Activated CD8-positive, alpha-beta T cell treated with anti-CD3 and anti-CD28 coated beads, Interleukin-2, amount 10 ng/mL, durations not matched to agents 7 days and 5 days (primary cell): ENCODE measurements at regions not wholly inside any gene's neighbourhood (a gene's known extent, or its start where the extent isn't known, plus 50 kb on each side); places are given as distances from the start of the nearest gene placed in this dataset.

Experiments used
- ATAC-seq: fragments of 150-1000 bp; cut with Tn5 transposase; one replicate; pipeline ENCODE4 v1.10.0; 2021; ENCODE audit warnings: moderate library complexity
- CTCF ChIA-PET: fragments of 350-600 bp; sonication (Branson Sonifier 250); formaldehyde crosslinking; loops from one replicate; lab custom pipeline; 2021; ENCODE audit warnings: antibody characterized with exemption; lab: Charles Lee
- POLR2A ChIA-PET: fragments of 350-600 bp; sonication (Branson Sonifier 250); formaldehyde crosslinking; loops from one replicate; lab custom pipeline; 2021; ENCODE audit warnings: antibody characterized with exemption; lab: Charles Lee
- DNase-seq: peaks from one replicate; pipeline ENCODE4 v3.0.0-alpha.2; 2020
- H3K27ac Mint-ChIP-seq: one replicate; pipeline ENCODE4 v1.8.0; 2021; ENCODE audit warnings: mild to moderate bottlenecking, mixed read lengths
- H3K27me3 Mint-ChIP-seq: one replicate; pipeline ENCODE4 v1.8.0; 2021; ENCODE audit warnings: low read depth, mixed read lengths
- H3K36me3 Mint-ChIP-seq: one replicate; pipeline ENCODE4 v1.8.0; 2021; ENCODE audit warnings: low read depth, mixed read lengths
- H3K4me1 Mint-ChIP-seq: one replicate; pipeline ENCODE4 v1.8.0; 2021; ENCODE audit warnings: low read depth, mixed read lengths
- H3K4me3 Mint-ChIP-seq: one replicate; pipeline ENCODE4 v1.8.0; 2021; ENCODE audit warnings: mild to moderate bottlenecking, mixed read lengths
- H3K9me3 Mint-ChIP-seq: one replicate; pipeline ENCODE4 v1.8.0; 2022; ENCODE audit warnings: mixed read lengths; ENCODE audit not compliant: insufficient read depth

DNA sequence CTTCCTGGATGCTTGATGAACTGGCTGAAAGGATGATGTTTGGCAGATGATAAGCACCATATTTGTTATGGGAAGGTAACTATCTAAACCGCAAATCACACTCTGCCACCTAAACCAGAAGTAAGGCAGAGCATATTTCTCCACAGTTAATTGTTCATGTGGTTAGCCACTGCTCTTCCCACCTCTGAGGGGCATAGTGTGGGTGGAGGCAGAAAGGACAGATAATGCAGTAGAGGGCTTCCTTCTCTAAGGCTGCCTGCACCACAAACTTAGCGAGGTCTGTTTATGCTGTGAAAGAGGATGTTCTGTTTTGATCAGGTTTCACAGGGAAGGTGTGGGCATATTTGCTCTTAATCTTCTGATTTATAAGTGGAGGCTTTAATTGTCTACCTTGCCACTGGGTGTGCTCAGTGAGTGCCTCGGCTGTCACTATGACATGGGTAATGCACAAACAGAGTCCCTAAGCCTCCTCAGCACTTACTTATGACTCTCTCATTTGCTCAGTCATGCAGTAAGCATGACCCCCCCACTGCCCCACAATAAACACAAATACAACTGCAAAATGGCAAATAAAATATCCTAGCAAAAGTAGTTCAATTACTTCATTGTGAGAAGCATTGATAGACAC lies 401.0 kb downstream of the TMA16 start:
- Mint-ChIP-seq H3K4me3 (no peak overlapping the region), H3K36me3 (no peaks in the 10 kb centered on the region), H3K4me1 (no peaks in the 10 kb centered on the region), H3K27ac (no peak overlapping the region), H3K27me3 (no peaks in the 10 kb centered on the region), H3K9me3 (no peaks in the 10 kb centered on the region)
- ATAC-seq (no peak), DNase-seq (no peak)
- ChIA-PET POLR2A (no interaction called here), CTCF (no interaction called here)

- ChIA-PET CTCF (no interaction called here), POLR2A (no interaction called here)
- H3K36me3 Mint-ChIP-seq: no peaks in the 10 kb centered on the region
- H3K9me3 Mint-ChIP-seq: no peaks in the 10 kb centered on the region
- no peaks in the 10 kb centered on the region for H3K4me1 Mint-ChIP-seq
- no peaks in the 10 kb centered on the region for H3K27me3 Mint-ChIP-seq
- no peak overlapping the region for H3K27ac Mint-ChIP-seq
- H3K4me3 Mint-ChIP-seq: no peak overlapping the region
- DNase-seq (no peak), ATAC-seq (no peak)
These were observed 406.8 kb downstream of the TMA16 start for GRCh38 chr4:163901319-163901718.

DNA sequence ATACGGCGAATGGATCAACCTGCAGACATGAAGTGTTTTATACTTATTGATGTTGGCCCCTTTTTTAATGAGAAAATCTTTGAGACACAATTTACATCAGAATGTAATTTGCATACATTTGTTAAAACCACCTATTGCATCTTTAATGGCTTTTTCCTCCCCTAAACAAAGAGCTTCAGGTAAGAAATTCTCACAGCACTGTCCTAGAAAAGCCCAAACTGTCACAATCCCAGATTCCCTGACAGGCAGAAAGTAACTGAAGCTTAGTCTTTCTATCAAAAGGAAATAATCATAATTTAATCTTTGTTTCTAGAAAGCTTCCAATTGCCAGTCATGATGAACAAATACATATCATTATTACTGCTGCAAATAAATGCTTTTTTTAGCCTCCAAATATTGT lies 407.9 kb downstream of the TMA16 start:
- no peaks in the 10 kb centered on the region for H3K27me3 Mint-ChIP-seq

GRCh38 chr4:163911891-163912290 lies 417.4 kb downstream of the TMA16 start:
- Mint-ChIP-seq H3K27me3 (no peaks in the 10 kb centered on the region), H3K36me3 (no peaks in the 10 kb centered on the region), H3K27ac (no peak overlapping the region), H3K9me3 (no peaks in the 10 kb centered on the region), H3K4me1 (no peaks in the 10 kb centered on the region), H3K4me3 (no peak overlapping the region)
- ATAC-seq: no peak
- no peak for DNase-seq
- POLR2A ChIA-PET: no interaction called here
- CTCF ChIA-PET: no interaction called here

More for the DNA sequence above, 407.9 kb downstream of the TMA16 start:
- Mint-ChIP-seq H3K36me3 (no peaks in the 10 kb centered on the region), H3K27ac (no peak overlapping the region), H3K4me3 (no peak overlapping the region), H3K9me3 (no peaks in the 10 kb centered on the region), H3K4me1 (no peaks in the 10 kb centered on the region)
- no peak for ATAC-seq
- CTCF ChIA-PET: no interaction called here
- no peak for DNase-seq
- POLR2A ChIA-PET: no interaction called here

GRCh38 chr4:163913571-163913970 lies 419.1 kb downstream of the TMA16 start:
- ChIA-PET POLR2A (no interaction called here), CTCF (no interaction called here)
- Mint-ChIP-seq H3K9me3 (no peaks in the 10 kb centered on the region), H3K27me3 (no peaks in the 10 kb centered on the region), H3K4me1 (no peaks in the 10 kb centered on the region), H3K27ac (no peak overlapping the region), H3K4me3 (no peak overlapping the region), H3K36me3 (no peaks in the 10 kb centered on the region)
- ATAC-seq (no peak), DNase-seq (no peak)

DNA sequence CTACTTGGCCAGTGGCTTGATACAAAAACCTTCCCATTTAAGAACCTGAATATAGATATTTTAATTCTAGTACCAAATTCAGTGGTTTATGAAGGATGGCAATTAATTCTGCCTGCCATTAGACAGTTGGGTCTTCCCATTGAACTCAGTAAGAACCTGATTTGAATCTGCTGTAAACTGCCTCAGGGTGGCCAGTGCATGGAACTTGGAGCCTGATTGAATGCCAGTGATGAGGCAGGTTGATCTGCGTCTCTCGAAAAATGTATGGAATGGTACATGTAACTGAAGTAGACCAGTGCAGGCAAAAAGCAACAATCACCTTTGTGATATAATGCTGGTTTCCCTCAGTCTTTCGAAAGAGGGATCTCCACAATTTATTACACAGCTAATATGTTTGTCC lies 421.4 kb downstream of the TMA16 start:
- Mint-ChIP-seq H3K9me3 (no peaks in the 10 kb centered on the region), H3K27me3 (no peaks in the 10 kb centered on the region), H3K36me3 (no peaks in the 10 kb centered on the region), H3K4me3 (no peak overlapping the region), H3K27ac (no peak overlapping the region), H3K4me1 (no peaks in the 10 kb centered on the region)
- ChIA-PET CTCF (no interaction called here), POLR2A (no interaction called here)
- ATAC-seq (no peak), DNase-seq (no peak)

DNA sequence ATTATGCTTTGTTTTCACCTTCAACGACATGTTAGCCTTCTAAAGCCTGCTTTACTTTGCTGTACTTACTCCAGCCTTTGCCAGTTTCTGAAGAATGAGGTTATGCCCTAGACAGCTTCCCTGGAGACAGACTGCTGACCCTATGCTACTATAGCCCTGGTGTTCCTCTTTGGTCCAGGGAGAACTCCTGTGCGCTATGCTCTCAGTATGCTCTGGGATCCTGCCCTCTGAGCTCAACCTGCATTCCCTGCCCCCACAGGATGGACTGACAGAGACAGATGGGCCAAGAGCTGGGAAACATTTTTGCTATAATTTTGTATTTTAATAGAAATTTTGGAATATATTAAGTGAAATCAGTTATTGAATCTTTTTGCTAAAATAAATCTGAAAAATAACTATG lies 425.9 kb downstream of the TMA16 start:
- ATAC-seq: no peak
- Mint-ChIP-seq H3K4me3 (no peak overlapping the region), H3K36me3 (no peaks in the 10 kb centered on the region), H3K27ac (no peak overlapping the region), H3K4me1 (no peaks in the 10 kb centered on the region), H3K27me3 (no peaks in the 10 kb centered on the region), H3K9me3 (no peaks in the 10 kb centered on the region)
- POLR2A ChIA-PET: no interaction called here
- no peak for DNase-seq
- CTCF ChIA-PET: no interaction called here

GRCh38 chr4:163922302-163922701 lies 427.8 kb downstream of the TMA16 start:
- ATAC-seq: no peak
- no peaks in the 10 kb centered on the region for H3K9me3 Mint-ChIP-seq

GRCh38 chr4:163923092-163923491 lies 428.6 kb downstream of the TMA16 start:
- H3K4me3 Mint-ChIP-seq: no peak overlapping the region
- POLR2A ChIA-PET: no interaction called here
- CTCF ChIA-PET: no interaction called here
- ATAC-seq (no peak), DNase-seq (no peak)
- H3K27me3 Mint-ChIP-seq: no peaks in the 10 kb centered on the region
- no peaks in the 10 kb centered on the region for H3K36me3 Mint-ChIP-seq
- H3K27ac Mint-ChIP-seq: no peak overlapping the region
- no peaks in the 10 kb centered on the region for H3K9me3 Mint-ChIP-seq
- H3K4me1 Mint-ChIP-seq: no peaks in the 10 kb centered on the region

More at GRCh38 chr4:163922302-163922701, 427.8 kb downstream of the TMA16 start:
- no peaks in the 10 kb centered on the region for H3K4me1 Mint-ChIP-seq
- no peak overlapping the region for H3K4me3 Mint-ChIP-seq
- no peak overlapping the region for H3K27ac Mint-ChIP-seq
- DNase-seq: no peak
- CTCF ChIA-PET: no interaction called here
- POLR2A ChIA-PET: no interaction called here
- H3K27me3 Mint-ChIP-seq: no peaks in the 10 kb centered on the region
- no peaks in the 10 kb centered on the region for H3K36me3 Mint-ChIP-seq

GRCh38 chr4:163930086-163930485 lies 435.6 kb downstream of the TMA16 start:
- Mint-ChIP-seq H3K27me3 (no peaks in the 10 kb centered on the region), H3K27ac (no peak overlapping the region), H3K4me3 (no peak overlapping the region), H3K4me1 (no peaks in the 10 kb centered on the region), H3K36me3 (no peaks in the 10 kb centered on the region), H3K9me3 (no peaks in the 10 kb centered on the region)
- ATAC-seq (no peak), DNase-seq (no peak)
- POLR2A ChIA-PET: no interaction called here
- CTCF ChIA-PET: no interaction called here

DNA sequence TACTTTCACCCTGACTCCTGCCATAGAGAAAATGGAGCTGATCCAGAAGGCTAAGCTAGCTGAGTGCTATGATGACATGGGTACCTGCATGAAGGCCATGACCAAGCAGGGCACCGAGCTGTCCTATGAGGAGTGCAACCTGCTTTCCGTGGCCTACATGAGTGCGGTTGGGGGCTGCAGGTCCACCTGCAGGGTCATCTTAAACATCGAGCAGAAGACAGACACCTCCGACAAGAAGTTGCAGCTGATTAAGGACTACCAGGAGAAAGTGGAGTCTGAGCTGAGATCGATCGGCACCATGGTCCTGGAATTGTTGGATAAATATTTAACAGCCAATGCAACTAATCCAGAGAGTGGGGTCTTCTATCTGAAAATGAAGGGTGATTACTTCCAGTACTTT lies 438.0 kb downstream of the TMA16 start:
- no peak overlapping the region for H3K27ac Mint-ChIP-seq
- ChIA-PET POLR2A (no interaction called here), CTCF (no interaction called here)
- H3K36me3 Mint-ChIP-seq: no peaks in the 10 kb centered on the region
- H3K9me3 Mint-ChIP-seq: no peaks in the 10 kb centered on the region
- ATAC-seq (no peak), DNase-seq (no peak)
- H3K4me1 Mint-ChIP-seq: no peaks in the 10 kb centered on the region
- H3K27me3 Mint-ChIP-seq: no peaks in the 10 kb centered on the region
- H3K4me3 Mint-ChIP-seq: no peak overlapping the region

DNA sequence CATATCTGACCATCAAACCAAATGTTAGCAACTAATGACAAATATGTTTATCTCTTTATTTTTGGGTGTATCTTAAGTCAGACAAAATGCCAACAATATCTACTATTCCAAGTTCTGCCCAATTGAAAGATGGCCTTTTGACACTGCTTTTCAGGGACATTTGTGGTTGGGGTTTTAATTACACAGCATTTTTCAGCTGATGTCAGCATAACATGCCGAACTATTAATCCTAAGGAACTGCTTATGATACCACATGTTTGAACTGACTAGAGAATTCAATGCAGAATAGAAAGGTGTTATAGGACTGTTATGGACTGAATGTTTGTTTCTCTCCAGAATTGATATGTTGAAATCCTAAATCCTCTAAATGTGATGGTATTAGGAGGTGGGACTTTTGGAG lies 445.1 kb downstream of the TMA16 start:
- Mint-ChIP-seq H3K4me3 (no peak overlapping the region), H3K27ac (no peak overlapping the region), H3K9me3 (no peaks in the 10 kb centered on the region), H3K4me1 (no peaks in the 10 kb centered on the region), H3K36me3 (no peaks in the 10 kb centered on the region), H3K27me3 (no peaks in the 10 kb centered on the region)
- ChIA-PET POLR2A (no interaction called here), CTCF (no interaction called here)
- ATAC-seq: no peak
- no peak for DNase-seq
